Activated CD8-positive, alpha-beta memory T cell treated with anti-CD3 and anti-CD28 coated beads for 1 hour (primary cell): ENCODE measurements at regions not wholly inside any gene's neighbourhood (a gene's known extent, or its start where the extent isn't known, plus 50 kb on each side); places are given as distances from the start of the nearest gene placed in this dataset.

Experiments used
- DNase-seq, 2 donors: peaks; one replicate each; pipeline ENCODE4 v3.0.0-alpha.2; 2020; ENCODE audit warnings: low read depth in 1 of 2; ENCODE audit errors: extremely low read depth in 1 of 2

DNA sequence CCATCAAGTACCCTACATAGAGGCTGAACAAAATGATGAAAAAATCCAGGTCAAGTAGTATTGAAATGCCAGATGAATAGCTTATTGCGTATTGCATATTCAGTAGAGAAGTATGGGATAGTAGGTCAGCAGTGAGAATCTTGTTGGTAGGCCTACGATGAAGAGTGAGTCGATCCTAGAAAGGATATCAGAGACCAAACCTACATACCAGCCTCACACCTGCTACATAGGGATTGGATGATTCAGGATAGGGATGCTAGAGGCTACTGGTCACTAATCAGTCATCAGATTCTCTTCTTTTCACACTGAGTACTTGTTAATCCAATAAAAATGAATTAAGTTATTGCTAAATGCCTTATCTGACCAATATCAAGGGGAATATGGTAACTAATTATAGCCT is 274.5 kb downstream of the DSEL start:
- DNase-seq = no peak

DNA sequence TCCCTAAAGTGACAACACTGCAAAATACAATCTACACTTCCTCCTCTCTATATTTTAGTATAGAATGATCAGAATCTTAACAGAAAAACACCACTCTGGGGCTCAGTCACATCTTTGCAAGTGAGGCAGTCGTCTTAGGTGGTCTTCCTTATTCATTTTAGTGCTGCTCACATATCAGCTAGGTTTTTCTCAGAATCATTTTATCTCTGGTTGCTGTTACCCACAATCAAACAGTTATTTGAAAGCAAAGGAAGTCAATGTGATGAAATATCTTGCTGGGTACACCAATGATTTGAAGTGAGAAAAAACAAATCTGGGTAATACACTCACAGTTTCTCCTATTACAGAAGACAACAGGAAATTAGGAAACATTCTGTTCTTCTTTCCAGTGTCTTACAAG is 275.2 kb downstream of the DSEL start:
- DNase-seq = no peak

DNA sequence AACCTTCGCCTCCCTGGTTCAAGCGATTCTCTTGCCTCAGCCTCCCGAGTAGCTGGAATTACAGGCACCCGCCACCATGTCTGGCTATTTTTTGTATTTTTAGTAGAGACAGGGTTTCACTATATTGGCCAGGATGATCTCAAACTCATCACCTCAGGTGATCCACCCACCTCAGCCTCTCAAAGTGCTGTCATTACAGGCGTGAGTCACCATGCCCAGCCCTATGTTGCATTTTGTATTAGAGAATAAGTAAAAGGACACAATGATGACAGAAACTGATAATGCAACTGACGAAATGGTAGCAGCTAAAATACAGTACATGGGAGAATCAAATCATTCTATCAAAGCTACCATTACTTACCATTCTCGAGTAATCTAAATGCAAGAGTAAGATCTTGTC is 276.7 kb downstream of the DSEL start:
- DNase-seq = no peak

DNA sequence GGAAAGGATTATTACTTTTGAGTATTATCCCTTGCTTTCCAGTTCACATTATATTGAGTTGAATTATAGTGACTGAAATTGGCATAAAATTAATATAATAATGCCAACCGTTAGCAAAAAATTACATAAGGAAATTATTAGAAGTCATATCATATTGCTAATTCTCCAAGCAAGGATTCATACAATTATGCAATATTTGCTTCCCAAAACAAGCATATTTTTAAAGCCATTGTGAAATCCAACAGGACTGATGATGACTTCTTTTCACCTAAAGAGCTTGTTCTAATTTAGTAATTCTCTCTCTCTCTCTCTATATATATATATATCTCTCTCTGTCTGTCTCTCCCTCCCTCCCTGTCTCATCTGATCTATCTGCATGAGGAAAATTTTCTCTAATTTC is 283.5 kb downstream of the DSEL start:
- no peak for DNase-seq

DNA sequence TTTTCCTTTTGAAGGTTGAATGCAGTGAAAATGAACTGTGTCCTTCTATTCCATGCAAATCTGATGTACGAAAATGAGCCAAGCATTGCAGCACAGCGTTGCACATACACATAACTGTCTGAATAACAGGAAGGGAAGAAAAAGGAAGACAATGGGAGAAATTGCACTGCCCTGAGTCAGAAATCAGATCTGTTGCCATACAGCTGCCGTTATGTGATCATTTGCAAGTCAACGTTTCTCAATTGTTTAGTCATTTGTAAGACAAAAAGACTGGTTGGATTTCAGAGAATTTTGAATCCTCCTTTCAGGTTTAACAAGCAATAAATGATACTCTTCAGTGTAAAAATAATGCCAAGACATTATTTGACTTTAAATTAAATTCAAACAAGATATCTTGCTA is 284.1 kb downstream of the DSEL start:
- DNase-seq = no peak

DNA sequence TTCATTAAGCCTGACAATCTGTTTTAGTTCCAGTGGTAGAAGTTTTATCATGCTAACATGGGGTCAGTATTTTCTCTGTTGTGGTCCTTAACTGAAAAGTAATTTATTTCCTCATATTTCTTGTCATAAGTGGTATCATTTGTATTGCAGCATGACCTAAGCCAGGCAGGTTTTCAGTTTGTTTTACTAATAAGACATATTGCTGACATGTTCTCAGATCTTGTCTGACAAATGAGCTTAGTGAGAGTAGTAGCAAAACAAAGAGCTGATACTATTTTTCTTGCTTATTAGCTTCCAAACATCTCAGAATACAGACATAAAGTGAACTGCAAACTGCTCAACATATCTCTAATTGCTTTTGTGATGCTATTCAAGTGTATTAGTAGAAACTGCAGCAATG is 293.6 kb downstream of the DSEL start:
- no peak for DNase-seq

DNA sequence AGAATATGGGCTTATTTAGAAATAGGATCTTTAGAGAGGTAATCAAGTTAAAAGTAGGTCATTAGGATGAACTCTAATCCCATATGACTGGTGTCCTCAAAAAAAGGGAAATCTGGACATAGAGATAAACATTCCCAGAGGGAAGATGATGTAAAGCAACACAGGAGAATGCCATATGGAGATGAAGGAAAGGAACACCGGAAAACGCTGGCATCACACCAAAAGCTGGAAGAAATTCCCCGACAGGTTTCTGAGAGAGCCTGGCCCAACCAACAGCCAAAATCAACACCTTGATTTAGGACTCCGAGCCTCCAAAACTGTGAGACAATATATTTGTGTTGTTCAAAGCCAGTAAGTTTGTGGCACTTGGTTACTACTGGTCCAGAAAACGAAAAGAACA is 296.7 kb downstream of the DSEL start:
- DNase-seq = no peak

DNA sequence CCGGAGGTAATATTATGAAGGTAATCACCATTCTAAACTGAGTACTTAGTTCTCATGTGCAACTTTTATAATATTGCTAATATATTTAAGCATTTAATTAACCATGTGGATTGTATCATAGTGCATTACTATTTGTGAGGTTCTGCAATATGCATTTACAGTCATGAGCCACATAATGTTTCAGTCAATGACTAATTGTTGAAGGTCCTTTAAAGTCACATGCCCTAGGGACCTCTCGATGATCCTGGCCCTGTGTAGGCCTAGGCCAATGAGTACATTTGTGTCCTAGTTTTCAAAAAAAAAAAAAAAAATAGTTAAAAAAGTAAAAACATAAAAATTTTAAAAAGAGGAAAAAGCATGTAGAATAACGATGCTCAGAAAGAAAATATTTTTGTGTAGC is 298.0 kb downstream of the DSEL start:
- DNase-seq = no peak

DNA sequence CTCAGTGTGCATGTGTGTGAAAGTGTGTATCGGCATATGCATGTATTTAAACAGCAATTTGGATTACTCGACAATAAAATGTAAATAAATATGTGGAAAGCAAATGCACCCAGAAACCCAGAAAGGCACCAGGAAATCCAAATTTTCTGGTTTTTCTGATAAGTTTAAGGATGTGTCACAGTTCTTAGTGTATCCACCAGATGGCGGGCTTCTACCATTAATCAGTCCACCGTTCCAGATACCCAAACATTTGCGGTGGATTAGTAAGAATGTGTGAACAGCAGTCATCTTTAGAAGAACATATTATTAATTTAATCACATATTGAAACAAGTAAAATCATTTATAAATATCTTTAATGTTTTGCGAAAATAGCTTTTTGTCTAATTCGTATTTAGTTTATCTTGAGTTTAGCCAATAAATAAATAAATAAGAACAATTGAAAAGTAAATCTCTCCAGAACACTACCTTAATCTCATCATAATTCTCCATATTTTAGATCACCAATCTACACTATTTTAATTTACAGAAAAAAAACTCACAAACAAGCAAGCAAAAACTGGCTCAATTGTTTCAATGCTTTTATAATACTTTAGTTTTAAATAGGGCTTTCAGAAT is 298.9 kb downstream of the DSEL start:
- DNase-seq = peak; percentile 19 to 22

DNA sequence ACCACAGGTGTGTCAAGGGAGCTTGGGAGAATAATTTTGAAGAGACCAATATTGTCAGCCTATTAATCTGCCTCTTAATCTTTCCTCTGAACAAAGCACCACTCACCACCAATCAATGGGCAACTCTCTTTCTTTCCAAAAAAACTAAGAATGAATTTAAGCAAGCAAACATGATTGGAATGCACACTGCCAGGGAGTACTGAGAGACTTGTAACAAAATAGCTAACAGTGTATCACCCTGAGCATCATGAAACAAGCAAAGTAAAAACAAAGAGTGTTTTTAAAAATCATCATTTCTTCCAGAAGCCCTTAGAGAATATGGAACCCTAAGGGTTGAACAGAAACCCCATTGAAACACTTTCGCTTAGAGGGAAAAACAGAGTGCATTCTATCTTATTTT is 299.7 kb downstream of the DSEL start:
- no peak for DNase-seq

DNA sequence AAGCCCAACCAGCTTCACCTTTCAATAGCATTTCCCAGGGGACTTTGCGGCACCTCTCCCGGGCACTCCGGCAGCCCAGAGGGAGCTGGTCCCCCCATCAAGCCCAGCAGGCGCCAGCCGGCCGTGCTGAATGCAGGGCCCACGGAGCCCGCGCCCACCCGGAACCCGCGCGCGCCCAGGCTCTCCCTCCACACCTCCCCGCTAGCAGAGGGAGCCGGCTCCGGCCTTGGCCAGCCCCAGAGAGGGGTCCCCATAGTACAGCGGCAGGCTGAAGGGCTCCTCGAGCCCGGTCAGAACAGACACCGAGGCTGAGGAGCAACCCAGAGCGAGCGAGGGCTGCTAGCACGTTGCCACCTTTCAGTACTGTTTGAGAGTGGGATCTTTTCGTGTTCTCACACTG is 300.8 kb downstream of the DSEL start:
- DNase-seq = no peak

DNA sequence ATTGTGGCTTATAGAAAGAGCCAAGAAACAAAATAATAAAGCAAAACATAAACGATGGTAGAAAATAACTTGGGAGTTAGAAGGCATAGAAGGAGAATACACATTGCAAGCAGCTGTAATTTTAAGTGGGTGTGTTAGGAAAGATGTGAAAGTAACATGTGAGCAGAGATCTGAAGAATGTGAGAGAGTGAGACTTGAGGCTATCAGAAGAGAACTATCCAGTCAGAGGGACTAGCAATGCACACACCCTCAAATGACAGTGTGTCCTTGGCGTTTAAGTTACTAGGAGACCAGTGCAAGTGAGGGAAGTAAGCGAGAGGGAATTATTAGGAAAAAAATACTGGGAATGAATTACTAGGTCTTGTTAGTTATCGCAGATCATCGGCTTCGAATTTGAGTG is 304.9 kb downstream of the DSEL start:
- DNase-seq = no peak

DNA sequence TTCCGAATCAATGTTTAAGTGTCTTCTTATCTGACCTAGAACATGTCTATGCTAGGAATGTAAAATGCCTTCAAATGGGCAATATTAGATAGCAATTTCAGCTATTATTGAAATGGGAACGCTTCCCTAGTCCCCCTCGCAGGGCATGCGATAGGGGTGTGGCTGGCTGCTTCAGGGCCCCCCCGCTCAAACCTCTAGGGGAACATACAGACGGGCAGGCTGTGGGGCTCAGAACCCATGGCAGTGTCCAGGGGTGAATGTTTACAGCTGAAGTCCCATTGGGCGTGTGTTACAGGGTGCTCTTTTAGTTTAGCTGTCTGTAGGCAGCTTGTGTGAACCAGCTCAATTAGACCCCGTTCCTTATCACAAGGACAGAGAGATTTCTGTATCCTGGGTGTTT is 315.9 kb downstream of the DSEL start:
- DNase-seq = no peak

DNA sequence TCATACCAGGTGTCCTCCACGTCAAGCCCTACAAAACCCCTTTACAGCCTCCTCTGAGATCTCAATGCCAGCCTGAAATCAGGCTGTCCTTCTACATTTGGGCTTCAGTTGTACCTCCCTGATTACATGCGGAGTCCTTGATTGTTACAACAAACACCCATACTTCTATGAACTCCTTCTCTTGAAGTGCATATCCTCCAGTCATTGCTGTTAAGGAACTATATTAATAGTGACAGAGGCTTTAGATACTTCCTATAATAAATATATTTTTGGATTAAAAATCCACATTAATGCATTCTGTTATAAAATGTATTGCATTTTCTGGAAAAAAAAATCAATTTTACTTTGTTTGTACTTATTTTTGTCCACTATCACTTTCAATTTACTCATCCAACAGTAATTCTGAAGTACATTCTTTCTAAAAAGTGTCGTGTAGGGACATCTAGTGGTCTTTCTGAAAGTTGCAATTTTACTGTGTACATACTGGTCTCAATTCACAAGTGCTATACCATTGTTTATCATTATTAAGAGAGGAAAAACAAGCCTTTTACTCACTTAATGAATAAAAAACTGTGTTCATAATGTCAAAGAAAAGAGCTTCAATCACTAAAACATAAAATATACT is 316.4 kb downstream of the DSEL start:
- DNase-seq = no peak

DNA sequence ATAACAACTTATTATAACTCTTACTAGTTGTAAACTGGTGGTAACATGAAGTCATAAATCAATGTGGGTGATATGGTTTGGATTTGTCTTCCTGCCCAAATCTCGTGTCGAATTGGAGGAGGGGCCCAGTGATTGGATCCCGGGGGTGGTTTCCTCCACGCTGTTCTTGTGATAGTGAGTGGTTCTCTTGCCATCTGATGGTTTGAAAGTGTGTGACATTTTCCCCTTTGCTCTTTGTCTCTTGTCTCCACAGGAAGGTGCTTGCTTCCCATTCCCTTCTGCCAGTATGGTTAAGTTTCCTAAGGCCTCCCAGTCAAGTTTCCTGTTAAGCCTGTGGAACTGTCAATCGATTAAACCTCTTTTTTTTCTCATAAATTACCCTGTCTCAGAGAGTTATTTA is 321.6 kb downstream of the DSEL start:
- DNase-seq = no peak

DNA sequence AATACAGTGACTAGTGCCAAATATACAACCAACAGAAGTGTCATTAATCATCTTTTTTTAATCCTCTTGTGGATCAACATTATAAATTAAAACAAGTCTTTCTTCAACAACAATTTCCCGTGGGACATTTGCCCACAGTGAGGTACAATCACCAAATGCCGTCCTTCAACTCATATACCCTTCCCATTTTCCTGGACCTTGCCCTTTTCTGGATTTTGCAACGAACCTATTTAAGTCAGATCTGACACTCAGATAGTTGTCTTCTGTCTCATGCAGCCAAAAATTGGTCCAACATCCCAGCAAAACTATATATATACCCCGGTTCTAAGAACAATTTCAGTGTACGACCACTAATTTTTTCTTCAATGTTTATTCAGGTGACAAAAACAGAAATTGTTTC is 324.0 kb downstream of the DSEL start:
- no peak for DNase-seq

DNA sequence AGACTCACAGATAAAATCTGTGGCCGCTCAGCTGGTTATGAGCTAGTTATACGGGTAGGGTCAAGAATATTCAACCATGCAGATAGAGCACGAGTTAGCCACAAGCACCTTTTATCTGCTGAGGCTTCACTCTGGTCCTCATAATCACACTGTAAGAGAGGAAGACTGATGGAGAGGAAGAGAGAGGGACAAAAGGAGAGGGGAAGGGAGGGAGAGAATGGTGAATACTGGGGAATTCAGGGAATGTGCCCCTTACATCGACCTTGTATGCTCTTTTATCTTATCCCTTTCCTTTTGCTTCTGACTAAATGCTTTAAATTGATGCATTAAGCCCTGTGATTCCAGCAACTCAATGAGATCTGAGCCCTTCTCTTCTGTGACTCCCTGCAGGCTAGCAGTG is 333.1 kb downstream of the DSEL start:
- DNase-seq = no peak

DNA sequence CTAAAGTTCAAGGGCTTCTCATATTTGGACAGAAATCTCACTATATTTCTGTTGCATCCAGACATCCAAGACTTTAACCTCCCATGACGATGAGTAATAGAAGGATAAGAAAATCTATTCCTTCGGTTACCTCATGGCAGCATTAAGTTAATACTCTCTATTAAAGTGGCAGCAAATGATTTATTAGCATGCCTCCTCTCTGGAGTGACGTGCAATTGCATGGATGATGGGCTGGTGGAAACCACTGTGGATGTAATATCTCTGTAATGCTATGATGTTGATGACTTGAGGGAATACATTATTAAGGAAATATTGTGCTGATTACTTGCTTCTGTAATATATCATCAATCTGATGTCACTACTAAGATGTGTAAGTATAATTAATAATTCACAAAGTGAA is 336.8 kb downstream of the DSEL start:
- DNase-seq = no peak

DNA sequence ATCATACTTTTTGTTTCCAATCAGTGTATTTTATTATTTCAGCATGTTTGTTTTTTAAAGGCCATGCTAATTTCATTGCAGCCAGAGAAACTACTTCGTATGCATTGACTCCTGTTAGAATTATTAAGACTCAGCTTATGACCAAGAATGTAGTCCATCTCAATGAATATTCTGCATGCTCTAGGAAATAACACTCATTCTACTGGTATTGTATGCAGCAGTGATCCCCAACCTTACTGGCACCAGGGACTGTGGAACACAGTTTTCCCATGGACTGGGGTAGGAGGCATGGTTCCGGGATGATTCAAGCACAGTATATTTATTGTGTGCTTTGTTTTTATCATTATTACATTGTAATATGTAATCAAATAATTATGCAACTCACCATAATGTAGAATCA is 356.9 kb downstream of the DSEL start:
- no peak for DNase-seq

DNA sequence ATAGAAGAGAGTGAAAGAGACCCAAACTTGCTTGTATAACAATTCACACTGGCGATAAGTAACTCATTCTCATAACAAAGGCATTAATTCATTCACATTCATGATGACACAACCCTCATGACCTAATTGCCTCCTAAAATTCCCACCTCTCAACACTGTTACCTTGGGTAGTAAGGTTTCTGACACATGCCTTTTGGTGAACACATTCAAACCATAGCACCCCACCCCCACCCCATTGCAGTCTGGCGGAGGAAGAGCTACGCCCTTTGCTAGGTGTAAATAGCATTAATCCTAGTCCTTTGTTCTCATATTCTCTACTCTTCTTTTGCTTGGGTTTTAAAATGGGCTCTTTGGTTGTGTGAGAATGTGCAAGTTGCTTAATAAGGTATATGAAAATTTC is 361.5 kb downstream of the DSEL start:
- no peak for DNase-seq

DNA sequence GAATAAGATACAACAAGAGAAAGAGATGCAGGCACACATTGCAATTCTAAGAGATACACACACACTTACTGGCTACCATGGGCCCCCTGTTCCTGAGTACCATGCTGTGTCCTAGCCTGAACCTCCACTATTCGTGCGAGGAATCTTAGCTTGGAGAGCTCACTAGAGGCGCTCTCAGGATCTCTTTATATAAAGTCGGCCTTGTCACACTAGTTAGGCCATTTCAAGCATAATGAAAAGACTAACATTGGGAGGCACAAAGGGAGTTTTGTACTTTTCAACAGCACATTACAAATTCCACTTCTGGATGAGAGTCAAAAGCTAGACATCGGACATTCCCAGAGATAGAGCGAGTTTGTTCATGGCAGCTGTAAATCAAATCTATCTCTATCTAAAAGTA is 365.2 kb downstream of the DSEL start:
- DNase-seq = no peak

DNA sequence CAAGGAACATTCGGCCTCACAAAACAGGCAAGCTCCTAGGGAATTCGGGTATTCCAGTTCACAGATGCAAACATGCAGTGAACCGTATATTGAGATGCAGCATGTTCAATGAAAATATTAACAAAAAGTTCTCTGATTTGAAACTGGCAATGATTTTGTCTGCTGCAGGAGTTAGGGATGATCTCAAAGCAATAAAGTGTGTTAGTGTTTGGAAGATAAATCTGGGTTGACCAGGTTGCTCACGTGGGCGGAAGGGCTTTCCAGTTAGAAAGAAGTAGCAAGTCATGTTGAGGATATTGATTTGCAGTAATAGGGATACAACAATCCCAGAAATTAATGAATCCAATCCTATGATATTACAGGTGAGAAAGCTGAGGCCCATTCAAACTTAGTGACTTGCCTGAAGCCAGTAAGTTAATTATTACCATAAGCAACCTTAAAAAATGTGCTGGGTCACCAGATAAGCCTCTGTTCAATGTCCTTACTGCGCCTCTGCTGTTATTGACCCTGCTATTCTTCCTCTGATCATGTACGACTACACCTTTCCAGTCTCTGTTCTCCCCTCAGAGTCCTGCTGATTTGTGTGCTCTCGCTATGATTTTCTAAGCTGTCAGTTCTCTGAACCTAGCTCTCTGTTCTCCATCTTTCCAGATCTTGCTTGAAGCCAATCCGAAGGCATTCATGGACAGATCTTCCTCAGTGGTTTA is 370.8 kb downstream of the DSEL start:
- DNase-seq = no peak

DNA sequence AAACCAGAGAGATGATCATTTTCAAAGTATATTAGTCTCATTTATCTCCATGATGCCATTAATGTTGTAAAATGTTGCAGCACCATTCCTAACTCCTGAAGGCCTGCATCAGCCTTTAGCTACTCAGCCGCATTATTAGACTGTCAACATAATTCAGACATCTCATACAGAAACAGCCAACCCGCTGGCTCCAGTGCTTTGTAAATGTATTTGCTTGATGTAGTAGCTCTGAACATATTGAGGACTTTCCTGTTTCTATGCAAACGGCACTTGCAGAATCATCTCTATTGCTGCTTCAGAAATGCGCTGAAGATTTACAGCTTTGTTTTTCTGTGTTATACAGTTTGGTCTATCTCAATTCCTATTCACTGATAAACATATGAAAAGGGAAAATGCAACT is 372.2 kb downstream of the DSEL start:
- DNase-seq = no peak
